Tibial artery (tissue), 4 donors: ENCODE measurements at regions not wholly inside any gene's neighbourhood (a gene's known extent, or its start where the extent isn't known, plus 50 kb on each side); places are given as distances from the start of the nearest gene placed in this dataset.

Experiments used
- DNase-seq, 2 donors: peaks; one replicate each; pipeline ENCODE4 v3.0.0-alpha.2; 2019
- H3K27ac ChIP-seq, 2 donors: fragments of 200-600 bp; sonication (generic) in 1 of 2; 1 replicate in 1 of 2; 2 replicates in 1 of 2; pipeline ENCODE4 v1.5.1; 2018 to 2019; ENCODE audit warnings: mild to moderate bottlenecking in 1 of 2
- H3K27me3 ChIP-seq, 2 donors: fragments of 200-600 bp; sonication (generic) in 1 of 2; one replicate each; pipeline versions ENCODE4 v1.5.1 to v1.6.0; 2016 to 2019
- H3K36me3 ChIP-seq, 3 donors: fragments of 200-600 bp; sonication (generic) in 2 of 3; one replicate each; pipeline ENCODE4 v1.5.1; 2016 to 2019; ENCODE audit warnings: mild to moderate bottlenecking in 2 of 3
- H3K4me1 ChIP-seq, 4 donors: fragments of 200-600 bp; sonication (generic) in 2 of 4; 1 replicate in 3 of 4; 2 replicates in 1 of 4; pipeline ENCODE4 v1.5.1; 2016 to 2019
- H3K4me3 ChIP-seq, 2 donors: fragments of 200-600 bp; sonication (generic) in 1 of 2; 1 replicate in 1 of 2; 2 replicates in 1 of 2; pipeline ENCODE4 v1.5.1; 2018 to 2019; ENCODE audit warnings: mild to moderate bottlenecking in 2 of 2
- H3K9me3 ChIP-seq, 3 donors: fragments of 200-600 bp; sonication (generic) in 1 of 3; one replicate each; pipeline ENCODE4 v1.5.1; 2016 to 2019
- intact Hi-C: fragments of 100-400 bp; cut with DNase I; formaldehyde crosslinking; loops from one replicate; pipeline ENCODE4 v1.15.0; 2023; ENCODE audit warnings: low total_unique reads
- TF ChIP-seq, protein P1 (sequence below), 2 experiments: fragments of 200-600 bp in 1 of 2; fragments of 450-650 bp in 1 of 2; IDR thresholded peaks; one replicate each; pipeline ENCODE4 v1.5.1; 2017 to 2019; ENCODE audit warnings: antibody characterized with exemption in 2 of 2, mild to moderate bottlenecking in 1 of 2, moderate library complexity in 1 of 2

DNA sequence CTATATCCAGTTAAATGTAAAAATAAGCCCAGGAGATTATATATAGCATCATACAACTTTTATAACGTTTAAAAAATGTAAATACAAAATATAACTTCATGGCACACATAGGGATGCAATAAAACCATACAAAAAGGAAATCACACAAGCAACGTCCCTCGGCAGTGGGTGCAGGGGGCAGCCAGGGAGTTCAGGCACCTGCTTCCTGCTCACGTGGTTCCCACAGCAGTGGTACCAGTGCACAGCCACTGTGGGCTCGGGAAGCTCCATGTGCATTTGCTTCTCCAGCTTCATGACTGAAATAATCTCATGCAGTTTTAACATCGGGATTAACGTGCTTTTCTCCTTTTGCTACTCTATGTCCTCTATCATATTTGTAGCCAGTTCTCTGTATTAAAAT lies 255.5 kb upstream of the CXCL12 start:
- intact Hi-C loops = no loop called here
- Histone ChIP-seq H3K36me3 (no peaks in the 10 kb centered on the region), H3K27ac (no peak overlapping the region), H3K9me3 (no peaks in the 10 kb centered on the region), H3K4me3 (no peak overlapping the region), H3K4me1 (no peaks in the 10 kb centered on the region), H3K27me3 (no peaks in the 10 kb centered on the region)
- no peak for DNase-seq
- TF ChIP-seq, protein P1, sequence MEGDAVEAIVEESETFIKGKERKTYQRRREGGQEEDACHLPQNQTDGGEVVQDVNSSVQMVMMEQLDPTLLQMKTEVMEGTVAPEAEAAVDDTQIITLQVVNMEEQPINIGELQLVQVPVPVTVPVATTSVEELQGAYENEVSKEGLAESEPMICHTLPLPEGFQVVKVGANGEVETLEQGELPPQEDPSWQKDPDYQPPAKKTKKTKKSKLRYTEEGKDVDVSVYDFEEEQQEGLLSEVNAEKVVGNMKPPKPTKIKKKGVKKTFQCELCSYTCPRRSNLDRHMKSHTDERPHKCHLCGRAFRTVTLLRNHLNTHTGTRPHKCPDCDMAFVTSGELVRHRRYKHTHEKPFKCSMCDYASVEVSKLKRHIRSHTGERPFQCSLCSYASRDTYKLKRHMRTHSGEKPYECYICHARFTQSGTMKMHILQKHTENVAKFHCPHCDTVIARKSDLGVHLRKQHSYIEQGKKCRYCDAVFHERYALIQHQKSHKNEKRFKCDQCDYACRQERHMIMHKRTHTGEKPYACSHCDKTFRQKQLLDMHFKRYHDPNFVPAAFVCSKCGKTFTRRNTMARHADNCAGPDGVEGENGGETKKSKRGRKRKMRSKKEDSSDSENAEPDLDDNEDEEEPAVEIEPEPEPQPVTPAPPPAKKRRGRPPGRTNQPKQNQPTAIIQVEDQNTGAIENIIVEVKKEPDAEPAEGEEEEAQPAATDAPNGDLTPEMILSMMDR (IDR thresholded peaks at IDR 0.05) = no peak

DNA sequence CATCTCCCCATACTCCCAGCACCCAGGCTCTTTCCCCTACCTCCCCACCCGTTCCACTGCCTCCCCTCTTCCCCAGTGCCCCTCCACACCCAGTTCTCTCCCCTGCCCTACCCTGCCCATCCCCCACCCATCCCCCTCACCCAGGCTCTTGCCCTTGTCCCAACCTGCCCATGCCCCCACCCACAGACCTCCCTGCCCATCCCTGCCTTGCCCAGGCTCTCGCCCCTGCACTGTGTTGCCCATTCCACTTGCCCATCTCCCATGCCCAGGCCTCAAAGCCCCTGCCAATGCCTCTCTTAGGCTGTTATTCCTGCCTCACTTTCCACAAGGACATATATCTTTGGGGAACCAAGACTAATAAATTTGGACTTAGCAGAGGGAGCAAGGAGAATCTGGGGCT lies 262.6 kb upstream of the CXCL12 start:
- Histone ChIP-seq H3K9me3 (no peaks in the 10 kb centered on the region), H3K4me3 (no peak overlapping the region), H3K27me3 (no peaks in the 10 kb centered on the region), H3K4me1 (peaks cover 0 to 12% (median 5%) of the 10 kb centered on the region in 4 donors), H3K36me3 (no peaks in the 10 kb centered on the region), H3K27ac (no peak overlapping the region)
- TF ChIP-seq, protein P1 (IDR thresholded peaks at IDR 0.05) = no peak
- no peak for DNase-seq
- intact Hi-C loops = no loop called here

DNA sequence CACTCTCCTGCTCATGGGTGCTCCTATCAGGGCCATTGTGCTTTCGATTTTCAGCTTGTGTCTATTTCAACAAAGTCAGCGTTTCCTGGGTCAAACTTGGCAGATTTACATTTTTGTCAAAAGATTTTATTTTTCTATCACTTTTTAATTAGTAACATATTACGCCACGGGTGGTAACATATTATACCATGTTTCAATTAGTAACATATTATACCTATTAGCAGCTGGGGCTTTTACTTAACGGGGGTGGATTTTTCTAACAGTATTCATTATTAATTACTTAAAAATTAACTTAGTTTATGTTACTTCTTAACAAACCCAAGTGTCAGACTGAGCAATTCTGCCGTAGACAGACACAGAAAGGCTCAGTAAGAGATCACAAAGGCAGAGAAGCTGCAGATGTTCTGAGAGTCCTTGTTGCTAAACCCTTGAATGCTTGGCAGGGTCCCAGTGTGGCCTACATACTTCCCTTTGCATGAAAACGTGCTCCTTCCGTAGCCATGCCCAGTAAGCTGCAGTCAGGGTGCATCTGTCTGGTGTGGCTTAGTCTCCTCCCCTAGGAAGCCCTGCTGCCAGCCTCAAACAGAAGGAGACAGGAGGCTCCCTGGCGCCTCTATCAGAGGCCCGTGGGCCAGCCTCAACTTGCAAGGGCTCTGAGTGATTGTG lies 263.1 kb upstream of the CXCL12 start:
- H3K9me3 ChIP-seq = no peaks in the 10 kb centered on the region
- peaks cover 0 to 12% (median 5%) of the 10 kb centered on the region in 4 donors for H3K4me1 ChIP-seq
- no peak overlapping the region for H3K4me3 ChIP-seq
- TF ChIP-seq, protein P1 (IDR thresholded peaks at IDR 0.05) = no peak
- H3K27ac ChIP-seq = no peak overlapping the region
- intact Hi-C loops = no loop called here
- peak in 1 of 2 donors; percentile 39 for DNase-seq
- no peaks in the 10 kb centered on the region for H3K36me3 ChIP-seq
- H3K27me3 ChIP-seq = no peaks in the 10 kb centered on the region

DNA sequence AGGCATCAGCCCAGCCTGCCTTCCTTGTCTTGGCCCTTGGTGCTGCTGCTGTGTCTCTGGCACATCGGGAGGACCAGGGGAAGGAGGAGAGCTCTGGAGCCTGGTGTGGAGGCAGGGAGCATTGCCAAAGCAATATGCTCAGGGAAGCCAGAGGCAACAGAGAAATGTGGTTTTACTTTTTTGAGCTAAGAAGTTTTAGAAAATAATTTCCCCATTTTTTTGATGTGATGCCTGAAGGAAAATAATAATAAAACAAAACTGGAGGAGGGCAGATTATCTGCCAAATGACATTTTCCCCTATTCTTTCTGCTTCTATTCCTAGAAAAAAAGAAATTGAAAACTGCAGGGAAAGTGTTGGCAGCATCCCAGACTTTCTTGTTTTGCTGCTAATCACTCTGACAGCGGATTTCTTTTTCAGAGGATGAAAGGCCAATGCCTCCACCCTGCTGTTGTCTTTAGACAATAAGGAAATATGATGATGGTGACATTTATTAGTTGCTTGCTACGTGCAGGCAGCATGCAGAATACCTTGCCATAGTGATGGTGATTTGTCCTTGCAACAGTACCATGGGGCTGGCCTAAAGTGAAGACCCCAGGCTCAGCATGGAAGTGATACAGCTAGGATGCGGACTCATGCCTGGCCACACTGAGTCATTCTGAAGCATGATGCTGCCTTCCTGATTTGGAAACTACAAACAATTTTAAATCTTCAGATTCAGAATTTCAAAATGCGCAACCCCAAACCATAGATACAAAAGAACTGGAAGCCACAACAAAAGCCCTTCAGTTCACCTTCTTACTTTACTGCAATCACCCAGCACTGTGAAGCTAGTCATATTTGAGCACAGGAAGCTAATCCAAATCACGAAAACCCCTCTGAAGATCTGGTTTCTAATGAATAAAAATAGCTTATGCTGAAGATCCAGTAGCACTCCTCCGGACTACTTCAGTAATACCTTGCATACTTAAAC lies 260.2 kb upstream of the TMEM72 start:
- TF ChIP-seq, protein P1 (IDR thresholded peaks at IDR 0.05) = no peak
- intact Hi-C loops = no loop called here
- Histone ChIP-seq H3K9me3 (no peaks in the 10 kb centered on the region), H3K36me3 (no peaks in the 10 kb centered on the region), H3K4me1 (peaks cover 0 to 12% (median 5%) of the 10 kb centered on the region in 4 donors), H3K4me3 (no peak overlapping the region), H3K27ac (no peak overlapping the region), H3K27me3 (no peaks in the 10 kb centered on the region)
- DNase-seq = no peak

DNA sequence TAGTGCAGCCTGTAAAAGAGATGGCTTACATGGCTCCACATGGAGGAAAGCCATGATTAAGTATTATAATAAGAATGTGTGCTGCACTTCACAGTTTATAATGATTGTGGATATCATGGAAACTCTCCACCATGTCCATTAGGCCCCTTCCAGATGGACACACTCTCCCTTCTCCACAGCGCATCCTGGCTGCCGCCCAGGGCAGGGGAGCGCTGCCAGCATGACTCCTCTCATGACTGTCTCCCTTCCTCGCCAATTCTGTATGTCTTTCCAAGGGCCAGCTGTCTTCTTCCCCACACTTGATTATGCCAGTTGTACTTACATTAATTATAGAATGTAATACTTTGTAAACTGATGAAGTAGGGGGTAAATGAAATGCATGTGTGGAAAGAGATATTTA lies 259.3 kb upstream of the TMEM72 start:
- intact Hi-C loops = no loop called here
- Histone ChIP-seq H3K4me3 (no peak overlapping the region), H3K27me3 (no peaks in the 10 kb centered on the region), H3K9me3 (no peaks in the 10 kb centered on the region), H3K4me1 (peaks cover 0 to 12% (median 5%) of the 10 kb centered on the region in 4 donors), H3K36me3 (no peaks in the 10 kb centered on the region), H3K27ac (no peak overlapping the region)
- no peak for DNase-seq
- TF ChIP-seq, protein P1 (IDR thresholded peaks at IDR 0.05) = no peak
